ENCODE measurements at regions not wholly inside any gene's neighbourhood (a gene's known extent, or its start where the extent isn't known, plus 50 kb on each side); places are given as distances from the start of the nearest gene placed in this dataset.
"Not testable (repeated sequence)": the region's sequence is repeated elsewhere in the genome, so short reads cannot be mapped to it uniquely, and the experiment has no call there.

DNA sequence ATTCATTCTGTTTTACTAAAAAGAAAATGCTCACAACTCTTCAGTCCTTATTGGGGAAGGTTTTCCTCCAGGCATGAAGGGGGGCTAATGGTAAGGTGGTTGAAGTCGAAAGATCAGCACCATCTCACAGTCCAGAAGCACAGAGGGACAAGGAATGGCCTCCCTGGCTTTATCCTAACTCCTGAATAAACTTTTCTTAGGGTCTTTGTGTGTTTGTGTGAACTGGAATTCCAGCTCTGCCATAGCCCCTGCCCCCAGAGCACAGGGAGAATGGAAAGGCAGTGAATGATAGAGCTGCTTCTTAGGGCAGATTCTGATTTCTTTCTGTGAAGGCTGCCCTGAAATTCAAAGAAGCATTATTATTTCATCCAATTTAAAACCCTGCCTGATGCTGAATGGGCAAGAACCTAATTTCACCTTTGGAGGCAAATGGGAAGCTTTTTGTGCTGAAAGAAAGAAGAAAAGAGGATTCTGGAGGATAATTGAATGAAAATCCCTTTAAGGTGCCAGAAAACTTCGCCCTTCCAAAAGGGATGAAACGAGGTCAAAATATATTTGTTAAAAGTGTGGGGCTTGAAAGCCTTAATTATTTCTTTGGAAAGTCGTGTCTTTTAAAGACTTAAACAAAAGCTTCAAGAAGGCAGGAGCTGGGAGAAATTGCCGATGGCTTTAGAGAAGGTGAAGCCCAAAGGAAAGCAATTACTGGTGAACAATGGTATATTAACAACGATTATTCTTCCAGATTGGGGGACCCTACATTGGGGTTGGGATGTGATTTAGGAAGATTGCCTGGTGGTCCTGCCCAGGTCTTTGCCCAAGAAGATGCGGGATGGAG lies 259.9 kb upstream of the RGMA start:
- DNase-seq = no peak

DNA sequence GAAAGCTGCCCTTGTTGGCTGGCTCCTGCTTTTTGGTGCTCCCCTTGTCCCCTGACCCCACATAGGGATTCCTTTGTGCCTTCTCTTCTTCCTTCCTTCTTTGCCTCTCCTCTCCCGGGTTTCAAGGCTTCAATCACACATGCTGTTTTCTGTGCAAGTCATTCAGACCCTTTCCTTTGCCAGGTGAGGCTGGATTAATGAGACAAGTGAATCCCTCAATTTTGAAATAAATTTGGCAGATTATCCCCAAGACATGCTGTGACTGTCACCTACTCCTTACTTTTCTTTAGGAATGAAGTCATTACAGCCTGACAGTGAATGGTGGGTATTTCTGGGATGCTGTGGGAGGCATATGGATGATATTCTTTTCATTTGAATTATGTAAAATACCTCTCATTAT lies 259.0 kb upstream of the RGMA start:
- no peak for DNase-seq

DNA sequence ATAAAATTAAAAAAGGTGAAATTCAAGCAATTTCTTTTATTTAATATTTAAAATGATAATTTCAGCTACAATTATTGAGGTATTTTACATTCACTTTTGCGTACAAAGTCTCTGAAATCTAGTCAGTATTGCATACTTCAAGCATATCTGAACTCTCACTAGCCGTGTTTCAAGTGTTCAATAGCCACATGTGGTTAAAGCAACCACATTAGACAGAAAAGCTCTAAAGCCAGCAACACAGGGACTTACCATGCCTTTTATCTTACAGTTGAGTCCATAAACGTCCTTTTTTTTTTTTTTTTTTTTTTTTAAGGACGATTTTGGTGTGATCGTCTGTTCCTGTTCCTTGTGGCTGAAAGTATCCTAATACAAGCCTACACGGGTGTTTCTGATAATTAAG lies 257.0 kb upstream of the RGMA start:
- no peak for DNase-seq

DNA sequence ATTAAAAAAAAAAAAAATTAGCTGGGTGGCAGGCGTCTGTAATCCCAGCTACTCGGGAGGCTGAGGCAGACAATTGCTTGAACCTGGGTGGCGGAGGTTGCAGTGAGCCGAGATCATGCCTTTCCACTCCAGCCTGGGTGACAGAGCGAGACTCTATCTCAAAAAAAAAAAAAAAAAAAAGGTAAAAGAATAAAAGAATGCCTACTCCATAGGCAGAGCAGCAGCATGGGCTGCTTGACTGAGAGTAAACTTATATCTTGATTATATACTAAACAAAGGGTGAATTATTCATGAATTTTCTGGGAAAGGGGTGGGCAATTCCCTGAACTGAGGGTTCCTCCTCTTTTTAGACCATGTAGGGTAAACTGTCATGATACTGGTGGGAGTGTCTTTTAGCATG lies 254.4 kb upstream of the RGMA start:
- DNase-seq = not testable (repeated sequence)

DNA sequence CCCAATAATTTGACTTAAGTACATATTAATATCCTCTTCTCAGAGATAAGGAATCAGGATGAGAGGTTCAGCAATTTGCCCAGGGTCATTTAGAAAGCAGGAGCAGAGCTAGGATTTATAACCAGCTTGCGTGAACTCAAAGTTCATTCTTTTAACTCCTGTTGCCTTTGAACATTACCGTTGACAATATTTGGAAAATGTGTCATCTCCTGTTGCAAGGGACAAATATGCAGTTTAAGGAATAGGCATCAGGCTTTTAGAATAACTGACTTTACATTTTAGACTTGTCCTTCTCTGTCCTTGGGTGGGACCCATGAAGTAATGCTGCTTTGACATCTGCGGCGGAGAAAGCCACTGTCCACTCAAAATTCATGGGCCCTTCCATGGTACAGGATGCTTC lies 252.2 kb upstream of the RGMA start:
- DNase-seq = no peak

DNA sequence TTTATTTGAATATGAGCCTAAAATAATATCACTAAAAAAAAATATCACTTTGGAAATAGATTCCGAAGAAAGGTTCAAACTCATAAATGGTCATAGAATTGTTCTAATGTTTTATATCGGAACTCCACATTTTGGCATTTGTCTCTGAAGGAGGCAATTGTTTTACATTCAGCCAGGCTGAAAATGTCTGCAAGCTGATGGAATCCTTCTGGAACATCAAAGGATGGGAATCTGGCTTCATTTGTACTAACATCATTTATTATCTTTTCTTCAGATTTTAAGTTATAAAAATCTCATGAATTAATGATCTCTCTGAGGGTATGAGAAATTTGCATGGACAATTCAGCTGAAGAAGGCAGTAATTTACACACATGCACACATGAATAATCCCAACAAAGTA lies 251.4 kb upstream of the RGMA start:
- no peak for DNase-seq

DNA sequence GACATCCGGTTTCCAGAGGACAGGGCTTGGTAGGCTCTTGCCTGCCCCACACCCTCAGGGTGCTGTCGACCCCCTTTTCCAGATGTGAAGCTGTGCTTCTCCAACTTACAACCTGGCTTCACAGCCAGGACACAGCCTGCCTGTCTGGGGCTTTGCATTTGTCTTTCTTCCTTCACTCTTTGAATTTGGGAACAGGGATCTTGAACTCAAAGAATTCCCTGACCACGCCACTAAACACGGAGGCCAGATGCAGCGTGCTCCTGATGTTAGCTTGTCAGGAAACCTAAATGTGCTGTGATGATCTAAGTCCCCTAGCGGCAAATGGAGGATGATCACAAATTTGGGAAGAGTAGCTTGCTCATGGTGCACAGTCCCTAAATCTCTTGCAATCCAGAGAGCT lies 244.8 kb upstream of the RGMA start:
- DNase-seq = peak; percentile 25

DNA sequence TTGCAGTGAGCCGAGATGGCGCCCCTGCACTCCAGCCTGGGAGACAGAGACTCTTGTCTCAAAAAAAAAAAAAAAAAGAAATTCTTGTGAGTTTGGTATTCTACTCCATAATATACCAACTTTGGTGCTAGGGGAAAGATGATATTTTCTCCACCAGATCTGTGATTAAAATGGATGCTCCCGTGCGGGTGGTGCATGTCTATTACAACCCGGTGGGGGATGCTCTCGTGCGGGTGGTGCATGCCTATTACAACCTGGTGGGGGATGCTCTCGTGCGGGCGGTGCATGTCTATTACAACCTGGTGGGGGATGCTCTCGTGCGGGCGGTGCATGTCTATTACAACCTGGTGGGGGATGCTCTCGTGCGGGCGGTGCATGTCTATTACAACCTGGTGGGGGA lies 244.1 kb upstream of the RGMA start:
- not testable (repeated sequence) for DNase-seq

DNA sequence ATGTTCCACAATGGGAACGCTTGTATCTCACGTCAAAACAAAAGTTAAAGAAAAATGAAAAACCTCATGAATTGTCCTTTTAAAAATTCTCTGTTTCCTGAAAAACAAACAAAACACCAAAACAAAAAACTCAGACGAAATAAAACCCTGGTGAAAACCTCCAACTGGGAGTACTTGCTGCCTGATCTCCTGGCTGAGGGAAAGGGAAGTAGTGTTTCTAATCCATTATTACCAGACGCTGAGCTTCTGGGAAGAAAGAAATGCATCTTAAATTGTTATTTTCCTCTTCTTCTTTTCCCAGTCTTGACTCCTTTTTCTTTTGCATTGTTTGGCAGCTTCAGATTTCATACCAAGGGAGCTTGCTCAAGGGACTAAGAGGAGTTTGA lies 243.2 kb upstream of the RGMA start:
- peak; percentile 19 for DNase-seq

DNA sequence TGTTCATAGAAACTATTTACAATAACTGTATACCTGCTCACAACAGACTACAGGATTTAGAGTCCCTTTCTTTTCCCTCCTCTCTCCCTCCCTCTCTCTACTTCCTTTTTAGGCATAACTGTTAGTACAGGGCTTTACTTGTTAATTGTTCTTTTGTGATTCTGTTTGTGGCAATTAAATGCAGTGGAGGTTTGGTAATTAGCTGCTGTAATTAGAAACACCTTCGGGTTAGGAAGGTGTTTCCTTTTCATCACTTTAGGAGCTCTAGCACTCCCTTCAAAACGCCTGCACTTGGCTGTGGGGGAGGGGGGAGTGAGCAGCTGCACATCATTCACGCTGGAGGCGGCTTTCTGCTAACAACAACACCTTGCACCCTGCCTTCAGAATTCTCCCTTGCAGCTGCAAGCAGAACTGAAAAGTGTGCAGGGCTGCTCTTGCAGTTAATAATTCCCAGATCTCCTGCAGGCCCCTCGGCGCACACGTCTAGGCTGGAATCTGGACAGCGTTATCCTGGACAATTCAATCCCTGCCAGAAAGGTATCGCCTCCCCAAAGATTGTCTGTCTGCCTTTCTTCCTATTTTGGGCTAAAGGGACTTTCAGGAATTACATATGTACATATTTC lies 242.6 kb upstream of the RGMA start:
- peak; percentile 26 for DNase-seq

DNA sequence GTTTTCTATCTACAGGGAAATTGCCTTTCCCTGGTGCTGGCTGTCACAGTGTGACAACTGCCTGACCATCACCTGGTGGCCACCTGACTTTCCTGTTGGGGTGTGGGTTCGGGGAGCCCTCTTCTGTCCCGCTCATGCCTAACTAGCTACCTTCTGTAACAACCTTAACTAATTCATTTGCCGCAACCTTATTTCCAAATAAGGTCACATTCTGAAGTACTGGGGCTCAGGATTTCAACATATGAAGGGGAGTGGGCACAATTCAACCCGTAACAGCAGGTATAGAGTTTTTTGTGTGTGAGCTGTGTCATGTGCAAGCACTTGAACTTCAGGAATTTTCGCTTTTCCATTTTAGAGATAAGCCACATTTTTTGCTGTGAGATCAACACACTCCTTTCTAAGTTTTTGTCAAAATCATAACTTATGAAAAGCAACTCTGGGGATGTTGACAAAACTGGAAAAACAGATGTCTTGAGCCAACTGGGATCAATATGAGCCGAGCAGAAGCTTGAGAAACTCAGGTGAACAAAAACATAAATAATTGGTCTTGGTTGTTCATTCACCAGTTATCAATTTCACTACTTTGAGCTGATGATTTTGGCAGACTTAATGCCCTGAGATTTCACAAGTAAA lies 242.0 kb upstream of the RGMA start:
- DNase-seq = no peak

DNA sequence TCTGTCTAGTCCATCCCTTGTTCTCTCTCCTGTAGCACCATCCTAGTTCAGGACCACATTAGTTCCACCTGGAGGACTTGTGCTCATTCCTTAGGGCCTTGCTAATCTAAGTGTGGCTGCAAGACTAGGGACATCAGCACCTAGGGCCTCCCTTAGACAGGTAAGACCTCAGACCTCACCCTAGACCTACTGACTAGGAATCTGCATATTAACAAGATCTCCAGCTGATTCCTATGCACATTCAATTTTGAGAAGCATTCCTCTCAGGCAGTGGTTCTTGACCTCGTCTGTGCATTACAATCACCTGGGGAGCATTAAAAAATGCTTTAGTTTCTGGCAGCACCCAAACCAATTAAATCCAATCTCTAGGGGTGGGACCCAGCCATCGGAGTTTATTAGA lies 238.4 kb upstream of the RGMA start:
- no peak for DNase-seq

DNA sequence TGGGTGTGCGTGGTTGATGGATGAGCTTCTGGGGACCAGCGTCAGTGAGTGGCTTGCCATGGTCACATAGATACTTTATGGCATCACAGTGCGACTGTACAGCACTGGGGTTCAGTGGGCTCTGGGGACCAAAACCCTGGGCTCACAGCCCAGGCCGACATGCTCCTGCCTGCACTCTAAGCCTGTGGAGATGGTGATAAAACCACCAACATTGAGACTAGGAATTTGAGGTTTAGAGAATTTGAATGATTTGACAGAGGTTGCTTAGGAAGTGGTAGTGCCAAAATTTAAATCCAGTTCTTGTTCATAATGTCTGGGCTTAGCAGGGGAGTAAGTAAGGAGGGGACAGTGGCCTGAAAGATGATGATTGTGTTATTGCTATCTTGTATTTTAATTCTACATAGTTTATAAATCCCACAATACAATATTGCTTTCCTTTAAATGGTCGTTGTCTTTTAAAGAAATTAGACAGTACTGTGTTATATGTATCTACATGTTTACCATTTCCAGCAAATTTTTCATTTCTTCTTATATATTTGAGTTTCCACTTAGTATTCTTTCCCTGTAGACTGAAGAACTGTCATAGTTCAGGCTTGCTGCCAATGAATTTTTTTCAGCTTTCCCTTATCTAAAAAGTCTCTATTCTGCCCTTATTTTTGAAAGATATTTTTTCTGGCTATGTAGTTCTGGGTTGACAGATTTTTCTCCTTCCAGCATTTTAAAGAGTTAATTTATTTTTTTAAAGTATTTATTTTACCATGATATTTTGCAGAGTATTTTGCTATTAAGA lies 235.4 kb upstream of the RGMA start:
- DNase-seq = no peak

DNA sequence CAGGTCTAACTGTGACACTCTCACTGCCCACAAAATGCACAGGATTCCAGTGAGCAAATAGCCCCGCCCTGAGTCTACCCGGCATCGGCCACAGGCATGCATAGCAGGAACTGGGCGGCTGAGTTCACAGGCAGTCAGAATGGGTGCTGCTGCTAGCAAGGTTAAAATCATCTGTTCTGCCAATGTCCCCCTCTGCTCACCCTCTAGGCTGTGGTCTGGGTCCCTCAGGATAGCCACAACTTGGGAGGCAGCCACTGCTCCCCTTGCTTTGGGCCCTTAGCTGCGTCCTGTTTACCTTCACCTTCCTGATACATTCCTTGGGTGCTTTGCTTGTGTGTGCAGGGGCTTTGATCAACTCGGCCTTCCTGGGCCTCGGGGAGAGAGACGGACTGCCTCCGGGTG lies 232.9 kb upstream of the RGMA start:
- DNase-seq = no peak

DNA sequence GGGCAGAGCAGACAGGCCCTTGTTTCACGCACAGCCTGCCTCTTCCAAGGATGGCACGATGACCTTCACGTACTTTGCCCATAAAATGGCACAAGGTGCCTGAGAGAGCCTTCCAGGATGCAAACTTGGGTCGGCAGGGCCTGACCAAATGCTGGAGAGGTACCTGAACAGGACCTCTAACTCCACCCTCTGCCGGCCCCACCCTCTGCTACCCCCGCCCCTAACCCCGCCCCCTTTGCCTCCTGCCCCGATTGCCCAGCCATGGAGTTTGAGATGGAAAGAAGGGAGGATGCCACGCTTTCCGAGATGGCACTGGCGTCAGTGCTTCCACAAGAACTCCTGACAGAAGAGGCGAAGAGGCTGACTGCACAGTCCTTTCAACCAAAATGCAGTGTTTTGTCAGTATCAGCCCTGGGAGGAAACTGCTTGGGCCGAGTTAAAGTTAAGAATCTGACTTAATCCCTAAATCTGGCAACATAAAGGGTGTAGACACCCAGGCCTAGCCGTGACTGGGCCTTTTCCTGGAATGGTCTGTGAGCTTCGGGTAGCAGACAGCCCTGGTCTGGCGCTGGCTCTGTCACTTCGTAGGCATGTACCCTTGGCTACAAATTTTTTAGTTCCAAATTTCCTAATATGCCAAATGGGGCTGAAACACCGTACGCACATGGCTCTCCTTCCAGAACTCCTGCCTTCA lies 230.3 kb upstream of the RGMA start:
- DNase-seq = no peak

DNA sequence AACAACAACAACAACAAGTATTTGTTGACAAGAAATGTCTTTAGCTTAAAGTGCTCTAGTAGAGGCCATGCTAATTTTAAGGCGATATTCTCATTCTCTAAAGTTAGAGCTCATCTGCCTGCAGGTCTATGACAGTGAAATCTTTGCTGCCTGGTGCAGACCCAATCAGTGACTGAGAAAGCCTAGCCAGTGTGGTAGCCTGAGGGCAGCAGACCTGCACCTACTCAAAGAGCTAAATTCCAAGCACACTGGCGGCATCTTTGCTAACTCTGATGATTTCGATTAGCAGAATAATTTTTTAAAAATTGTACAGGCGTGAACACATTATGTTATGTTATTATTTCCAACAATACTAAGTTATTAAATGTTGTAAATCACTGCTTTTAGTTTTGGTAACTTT lies 228.8 kb upstream of the RGMA start:
- DNase-seq = no peak

DNA sequence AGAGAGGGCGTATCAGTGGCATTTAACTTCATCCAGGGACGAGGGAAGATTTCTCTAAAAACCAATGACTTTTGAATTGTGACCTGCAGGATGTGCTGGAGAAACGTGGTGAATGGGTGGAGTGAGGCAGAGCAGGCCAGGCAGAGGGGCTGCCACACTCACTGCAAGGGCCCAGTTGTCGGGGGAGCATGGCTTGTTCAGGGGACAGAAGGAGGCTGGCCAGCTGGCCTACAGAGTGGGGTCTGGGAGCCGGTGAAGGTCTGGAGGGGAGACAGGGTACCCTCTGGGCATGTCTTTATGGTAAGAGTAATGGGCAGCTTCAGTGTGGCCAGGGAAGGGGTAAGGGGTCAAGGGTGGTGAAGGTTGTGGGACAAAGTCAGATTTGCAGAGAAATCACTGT lies 225.2 kb upstream of the RGMA start:
- no peak for DNase-seq

DNA sequence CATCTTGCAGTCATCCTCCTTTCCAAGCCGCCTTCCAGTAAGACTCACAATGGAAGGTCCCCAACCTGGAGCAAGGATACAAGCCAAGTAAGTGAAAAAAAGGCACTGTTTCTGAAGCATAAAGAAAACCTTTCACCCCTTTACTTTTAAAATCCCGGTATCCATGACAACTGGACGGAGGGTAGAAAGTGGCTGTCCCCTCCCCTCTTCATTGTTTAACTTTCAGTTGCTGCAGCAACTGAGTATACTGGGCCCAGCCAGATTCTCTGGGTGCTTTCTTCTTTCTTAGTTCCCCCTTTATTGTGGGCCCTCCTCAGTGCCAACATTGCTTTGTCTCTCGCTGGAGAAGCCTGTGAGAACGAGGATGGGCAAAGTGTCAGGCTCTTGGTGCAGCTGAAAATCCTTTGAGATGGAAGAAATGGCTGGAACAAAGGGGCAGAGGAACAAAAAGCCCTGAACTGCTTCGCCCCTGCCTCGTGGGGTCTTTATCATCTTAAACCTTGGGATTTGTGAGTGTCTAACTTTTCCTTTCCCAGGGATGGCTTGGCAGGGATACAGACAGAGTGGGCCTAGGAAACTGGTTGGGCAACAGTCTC lies 224.0 kb upstream of the RGMA start:
- peak; percentile 37 for DNase-seq

DNA sequence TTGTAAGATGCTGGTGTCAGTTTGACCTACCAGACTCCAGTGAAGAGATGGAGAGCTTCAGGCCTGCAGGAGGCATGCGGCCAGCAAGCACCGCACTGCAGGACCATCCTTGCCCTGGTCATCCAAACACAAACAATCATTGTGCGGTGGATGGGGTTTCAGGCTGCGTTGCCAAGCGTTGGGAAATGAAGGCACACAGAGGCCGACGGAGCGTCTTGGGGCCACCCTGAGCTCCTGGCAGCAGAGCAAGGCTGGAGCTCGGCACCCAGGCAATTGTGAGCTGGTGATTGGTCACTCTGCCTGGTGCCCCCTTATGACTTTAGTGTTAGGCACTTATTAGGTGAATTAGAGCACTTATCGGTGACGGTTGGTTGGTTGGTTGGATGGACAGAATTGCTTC lies 222.6 kb upstream of the RGMA start:
- no peak for DNase-seq

DNA sequence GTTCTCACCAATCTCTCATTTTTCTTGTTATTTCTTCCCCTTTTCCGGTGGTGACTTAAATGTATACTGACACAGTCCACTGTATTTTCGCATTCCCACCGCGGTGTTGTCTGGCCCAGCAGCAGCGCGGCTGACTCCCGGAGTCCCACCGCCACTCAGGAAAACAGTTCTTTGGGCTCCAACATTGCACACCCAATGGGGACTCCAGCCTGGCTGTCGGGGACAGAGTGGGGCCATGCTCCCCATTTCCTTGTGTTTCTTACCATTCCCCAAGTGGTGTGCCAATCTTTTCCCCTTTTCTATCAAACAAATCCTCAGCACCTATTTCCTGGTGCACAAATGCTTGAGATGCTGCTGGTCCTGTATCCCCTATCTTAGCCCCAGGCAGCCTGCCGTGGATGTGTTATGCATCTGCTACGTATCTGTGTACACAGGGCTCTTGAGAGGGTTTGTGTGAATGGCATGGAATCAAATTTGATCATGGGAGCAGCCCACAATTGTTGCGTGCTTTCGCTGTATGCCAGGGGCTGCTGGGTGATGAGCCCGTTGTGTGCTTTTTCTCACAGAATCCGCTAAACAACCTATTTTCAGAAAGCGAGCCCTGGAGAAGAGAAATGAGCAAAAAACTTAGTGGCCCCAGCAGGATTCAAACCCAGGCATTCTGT lies 219.1 kb upstream of the RGMA start:
- DNase-seq = no peak

DNA sequence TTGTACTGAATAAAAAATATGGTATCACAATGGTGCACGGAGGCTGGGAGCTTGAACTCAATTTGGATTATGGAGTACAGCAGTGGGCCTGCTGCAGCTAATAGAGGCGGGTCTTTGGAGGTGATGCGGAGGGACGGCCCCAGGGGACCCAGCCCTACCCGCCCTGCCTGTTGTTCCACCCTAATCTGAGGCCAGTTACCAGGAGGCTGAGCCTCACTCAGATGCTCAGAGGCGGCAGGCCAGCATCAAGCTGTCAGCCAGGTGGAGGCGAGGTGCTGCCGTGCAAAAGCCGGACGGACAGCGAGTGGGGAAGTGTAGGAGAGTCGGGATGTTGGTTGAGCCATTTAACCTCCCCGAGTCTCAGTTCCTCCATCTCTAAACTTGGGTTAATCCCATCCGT lies 218.5 kb upstream of the RGMA start:
- no peak for DNase-seq

DNA sequence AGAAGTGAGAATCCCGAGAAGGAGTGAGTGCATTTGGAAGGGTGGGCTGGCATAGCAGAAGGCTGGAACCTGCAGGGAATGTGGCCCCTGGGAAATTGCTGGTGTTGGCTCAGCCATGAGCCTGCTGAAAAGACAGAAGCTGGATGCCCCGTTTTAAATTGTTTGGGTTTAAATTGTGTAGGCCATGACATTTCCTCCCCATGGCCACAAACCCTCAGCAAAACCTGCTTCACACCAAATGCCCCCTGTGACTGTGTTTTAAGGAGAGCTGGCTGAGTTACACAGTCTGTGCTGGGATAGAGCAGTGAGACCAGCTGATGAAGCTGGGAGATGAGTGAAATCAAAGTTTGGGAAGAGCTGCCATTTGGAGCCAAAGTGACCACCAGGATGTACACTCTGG lies 216.3 kb upstream of the RGMA start:
- DNase-seq = no peak

Measured in hindlimb muscle (tissue), 1 donor.